SK-N-SH (cell line): ENCODE measurements at regions not wholly inside any gene's neighbourhood (a gene's known extent, or its start where the extent isn't known, plus 50 kb on each side); places are given as distances from the start of the nearest gene placed in this dataset.

Source experiments
- CHD2 ChIP-seq: fragments of 150-350 bp; IDR thresholded peaks from 2 replicates; pipeline ENCODE4 v1.6.1; 2018; ENCODE audit warnings: low read length; ENCODE audit not compliant: partially characterized antibody
- CTCF ChIP-seq: fragments of 200-600 bp; sonication (generic); IDR thresholded peaks from 2 replicates; pipeline ENCODE4 v1.6.1; 2017; ENCODE audit warnings: antibody characterized with exemption, mild to moderate bottlenecking, moderate library complexity
- GATA2 ChIP-seq: sonication (generic); formaldehyde crosslinking; IDR thresholded peaks from 2 replicates; pipeline ENCODE4 v1.5.0; 2020; ENCODE audit warnings: mild to moderate bottlenecking, missing genetic modification reagents
- JUND ChIP-seq: IDR thresholded peaks from 2 replicates; pipeline ENCODE4 v1.4.0; 2012
- NFIC ChIP-seq: IDR thresholded peaks from 2 replicates; pipeline ENCODE4 v1.4.0; 2012; ENCODE audit warnings: borderline replicate concordance
- POLR2AphosphoS5 ChIP-seq: IDR thresholded peaks from 2 replicates; pipeline ENCODE4 v1.6.1; 2012; ENCODE audit warnings: low read depth, low read length
- RFX5 ChIP-seq: IDR thresholded peaks from 2 replicates; pipeline ENCODE4 v1.6.1; 2012; ENCODE audit warnings: mild to moderate bottlenecking, improper control_type of control experiment, low read length
- SIN3A ChIP-seq: IDR thresholded peaks from 2 replicates; pipeline ENCODE4 v1.6.1; 2012; ENCODE audit warnings: low read depth, mild to moderate bottlenecking, low read length, moderate library complexity, borderline replicate concordance
- TCF12 ChIP-seq: IDR thresholded peaks from 2 replicates; pipeline ENCODE4 v1.4.0; 2012
- USF1 ChIP-seq: IDR thresholded peaks from 2 replicates; pipeline ENCODE4 v1.4.0; 2012; ENCODE audit warnings: low read depth, borderline replicate concordance

- TF ChIP-seq CTCF (no peak), JUND (no peak), TCF12 (no peak), USF1 (no peak), CHD2 (no peak), RFX5 (no peak), SIN3A (no peak), POLR2AphosphoS5 (no peak), GATA2 (CRISPR knock-in tag) (no peak), NFIC (no peak)
Measured at GRCh38 chr13:81757348-81757970, 1416.5 kb upstream of the SPRY2 start.
